Astrocyte (in vitro differentiated cells and primary cell): ENCODE measurements at regions not wholly inside any gene's neighbourhood (a gene's known extent, or its start where the extent isn't known, plus 50 kb on each side); places are given as distances from the start of the nearest gene placed in this dataset.

Source experiments
- DNase-seq: peaks from one replicate; pipeline ENCODE4 v3.0.0-alpha.2; 2010; ENCODE audit warnings: low read depth
- FAIRE-seq: peaks from 2 replicates; lab custom pipeline; 2011; peaks lifted over from hg19 to GRCh38; lab: Jason Lieb, UNC
- H2AFZ ChIP-seq: 2 replicates; pipeline ENCODE4 v1.6.0; 2012; ENCODE audit warnings: low read depth, low read length, inconsistent platforms
- H3K27ac ChIP-seq: 2 replicates; pipeline ENCODE4 v1.5.1; 2011; ENCODE audit warnings: low read depth, low read length, inconsistent platforms
- H3K27me3 ChIP-seq: 2 replicates; pipeline ENCODE4 v1.6.0; 2011; ENCODE audit warnings: low read length, inconsistent platforms; ENCODE audit not compliant: insufficient read depth
- H3K36me3 ChIP-seq: 2 replicates; pipeline ENCODE4 v1.5.1; 2011; ENCODE audit warnings: low read length, inconsistent platforms; ENCODE audit not compliant: insufficient read depth
- H3K4me1 ChIP-seq: 2 replicates; pipeline ENCODE4 v1.5.1; 2011; ENCODE audit warnings: low read length, inconsistent platforms; ENCODE audit not compliant: insufficient read depth
- H3K4me2 ChIP-seq: 2 replicates; pipeline ENCODE4 v1.6.0; 2012; ENCODE audit warnings: low read length, inconsistent platforms
- H3K4me3 ChIP-seq: 2 replicates; pipeline ENCODE4 v1.5.1; 2011; ENCODE audit warnings: low read depth, mild to moderate bottlenecking, low read length, inconsistent platforms; ENCODE audit not compliant: insufficient read depth
- H3K79me2 ChIP-seq: 2 replicates; pipeline ENCODE4 v1.6.0; 2012; ENCODE audit warnings: mild to moderate bottlenecking, low read length, inconsistent platforms; ENCODE audit not compliant: insufficient read depth
- H3K9ac ChIP-seq: 2 replicates; pipeline ENCODE4 v1.6.0; 2012; ENCODE audit warnings: mild to moderate bottlenecking, low read length, inconsistent platforms
- H3K9me3 ChIP-seq: 2 replicates; pipeline ENCODE4 v1.5.1; 2012; ENCODE audit warnings: low read depth, mild to moderate bottlenecking, low read length, inconsistent platforms; ENCODE audit not compliant: insufficient read depth
- H4K20me1 ChIP-seq: 2 replicates; pipeline ENCODE4 v1.6.0; 2012; ENCODE audit warnings: low read length, inconsistent platforms; ENCODE audit not compliant: insufficient read depth
- H3K27ac Mint-ChIP-seq: one replicate; pipeline ENCODE4 v1.8.0; 2021; ENCODE audit warnings: mild to moderate bottlenecking, mixed read lengths; ENCODE audit not compliant: unreplicated experiment
- H3K27me3 Mint-ChIP-seq: one replicate; pipeline ENCODE4 v1.8.0; 2021; ENCODE audit warnings: low read depth, mixed read lengths; ENCODE audit not compliant: unreplicated experiment
- H3K36me3 Mint-ChIP-seq: one replicate; pipeline ENCODE4 v1.8.0; 2021; ENCODE audit warnings: low read depth, mixed read lengths; ENCODE audit not compliant: unreplicated experiment
- H3K4me1 Mint-ChIP-seq: one replicate; pipeline ENCODE4 v1.8.0; 2021; ENCODE audit warnings: low read depth, mixed read lengths; ENCODE audit not compliant: unreplicated experiment
- H3K4me3 Mint-ChIP-seq: one replicate; pipeline ENCODE4 v1.8.0; 2021; ENCODE audit warnings: mild to moderate bottlenecking, moderate library complexity, mixed read lengths; ENCODE audit not compliant: unreplicated experiment
- H3K9me3 Mint-ChIP-seq: one replicate; pipeline ENCODE4 v1.8.0; 2021; ENCODE audit warnings: mild to moderate bottlenecking, mixed read lengths; ENCODE audit not compliant: unreplicated experiment
- EZH2 ChIP-seq: IDR thresholded peaks from 2 replicates; pipeline ENCODE4 v1.6.1; 2012; ENCODE audit warnings: mild to moderate bottlenecking, low read length, inconsistent platforms; ENCODE audit not compliant: insufficient read depth
- TF ChIP-seq, protein P1 (sequence below): IDR thresholded peaks from 2 replicates; pipeline ENCODE4 v1.5.1; 2011; ENCODE audit warnings: low read depth, mild to moderate bottlenecking, inconsistent platforms, low read length, moderate library complexity; ENCODE audit not compliant: insufficient read depth

DNA sequence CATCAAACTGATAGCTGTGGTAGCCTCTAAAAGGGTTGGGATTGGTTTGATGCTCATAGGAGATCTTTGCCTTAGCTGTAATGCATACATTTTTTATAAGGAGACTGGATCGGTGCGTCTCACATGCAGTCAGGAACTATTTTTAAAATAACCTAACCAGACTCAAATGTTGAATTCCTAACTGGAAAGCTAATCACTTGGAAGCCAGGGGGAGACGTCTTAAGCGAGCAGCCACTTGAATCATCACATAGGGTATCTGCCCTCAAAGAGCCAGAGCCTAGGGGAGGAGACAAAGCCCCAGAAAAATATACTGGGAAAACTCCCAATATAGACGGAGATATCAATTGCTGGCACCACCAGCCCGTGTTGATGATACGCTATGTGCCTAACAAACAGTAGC lies 61.7 kb upstream of the PUM1 start:
- Mint-ChIP-seq H3K9me3 (peaks cover 1% of the 10 kb centered on the region), H3K27ac (peak overlapping the region; percentile 56), H3K4me3 (no peak overlapping the region), H3K36me3 (no peaks in the 10 kb centered on the region), H3K27me3 (no peaks in the 10 kb centered on the region), H3K4me1 (peaks cover 7% of the 10 kb centered on the region)
- H3K36me3 ChIP-seq: no peaks in the 10 kb centered on the region
- H4K20me1 ChIP-seq: no peaks in the 10 kb centered on the region
- no peaks in the 10 kb centered on the region for H3K9me3 ChIP-seq
- no peak overlapping the region for H3K4me3 ChIP-seq
- peak overlapping the region; percentile 36 for H3K4me2 ChIP-seq
- no peak for TF ChIP-seq EZH2
- TF ChIP-seq, protein P1, sequence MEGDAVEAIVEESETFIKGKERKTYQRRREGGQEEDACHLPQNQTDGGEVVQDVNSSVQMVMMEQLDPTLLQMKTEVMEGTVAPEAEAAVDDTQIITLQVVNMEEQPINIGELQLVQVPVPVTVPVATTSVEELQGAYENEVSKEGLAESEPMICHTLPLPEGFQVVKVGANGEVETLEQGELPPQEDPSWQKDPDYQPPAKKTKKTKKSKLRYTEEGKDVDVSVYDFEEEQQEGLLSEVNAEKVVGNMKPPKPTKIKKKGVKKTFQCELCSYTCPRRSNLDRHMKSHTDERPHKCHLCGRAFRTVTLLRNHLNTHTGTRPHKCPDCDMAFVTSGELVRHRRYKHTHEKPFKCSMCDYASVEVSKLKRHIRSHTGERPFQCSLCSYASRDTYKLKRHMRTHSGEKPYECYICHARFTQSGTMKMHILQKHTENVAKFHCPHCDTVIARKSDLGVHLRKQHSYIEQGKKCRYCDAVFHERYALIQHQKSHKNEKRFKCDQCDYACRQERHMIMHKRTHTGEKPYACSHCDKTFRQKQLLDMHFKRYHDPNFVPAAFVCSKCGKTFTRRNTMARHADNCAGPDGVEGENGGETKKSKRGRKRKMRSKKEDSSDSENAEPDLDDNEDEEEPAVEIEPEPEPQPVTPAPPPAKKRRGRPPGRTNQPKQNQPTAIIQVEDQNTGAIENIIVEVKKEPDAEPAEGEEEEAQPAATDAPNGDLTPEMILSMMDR: no peak
- FAIRE-seq (no peak), DNase-seq (peak; percentile 85)
- peaks cover 6% of the 10 kb centered on the region for H3K4me1 ChIP-seq
- no peaks in the 10 kb centered on the region for H3K79me2 ChIP-seq
- H2AFZ ChIP-seq: no peak overlapping the region
- peak overlapping the region; percentile 11 for H3K27ac ChIP-seq
- H3K9ac ChIP-seq: peak overlapping the region; percentile 12
- no peaks in the 10 kb centered on the region for H3K27me3 ChIP-seq

- no peaks in the 10 kb centered on the region for H3K79me2 ChIP-seq
- H3K4me1 ChIP-seq: peaks cover 6% of the 10 kb centered on the region
- no peak overlapping the region for H3K4me3 ChIP-seq
- no peak for TF ChIP-seq EZH2
- TF ChIP-seq, protein P1: no peak
- no peak overlapping the region for H3K4me2 ChIP-seq
- Mint-ChIP-seq H3K9me3 (no peaks in the 10 kb centered on the region), H3K4me1 (peaks cover 13% of the 10 kb centered on the region), H3K27ac (no peak overlapping the region), H3K36me3 (no peaks in the 10 kb centered on the region), H3K27me3 (peaks cover 2% of the 10 kb centered on the region), H3K4me3 (no peak overlapping the region)
- DNase-seq: no peak
- H3K9me3 ChIP-seq: no peaks in the 10 kb centered on the region
- H4K20me1 ChIP-seq: no peaks in the 10 kb centered on the region
- peak overlapping the region; percentile 47 for H2AFZ ChIP-seq
- no peaks in the 10 kb centered on the region for H3K36me3 ChIP-seq
- H3K27ac ChIP-seq: no peak overlapping the region
- no peak overlapping the region for H3K9ac ChIP-seq
- FAIRE-seq: no peak
- no peaks in the 10 kb centered on the region for H3K27me3 ChIP-seq
Measured at GRCh38 chr1:31122741-31123140, 57.2 kb upstream of the PUM1 start.

DNA sequence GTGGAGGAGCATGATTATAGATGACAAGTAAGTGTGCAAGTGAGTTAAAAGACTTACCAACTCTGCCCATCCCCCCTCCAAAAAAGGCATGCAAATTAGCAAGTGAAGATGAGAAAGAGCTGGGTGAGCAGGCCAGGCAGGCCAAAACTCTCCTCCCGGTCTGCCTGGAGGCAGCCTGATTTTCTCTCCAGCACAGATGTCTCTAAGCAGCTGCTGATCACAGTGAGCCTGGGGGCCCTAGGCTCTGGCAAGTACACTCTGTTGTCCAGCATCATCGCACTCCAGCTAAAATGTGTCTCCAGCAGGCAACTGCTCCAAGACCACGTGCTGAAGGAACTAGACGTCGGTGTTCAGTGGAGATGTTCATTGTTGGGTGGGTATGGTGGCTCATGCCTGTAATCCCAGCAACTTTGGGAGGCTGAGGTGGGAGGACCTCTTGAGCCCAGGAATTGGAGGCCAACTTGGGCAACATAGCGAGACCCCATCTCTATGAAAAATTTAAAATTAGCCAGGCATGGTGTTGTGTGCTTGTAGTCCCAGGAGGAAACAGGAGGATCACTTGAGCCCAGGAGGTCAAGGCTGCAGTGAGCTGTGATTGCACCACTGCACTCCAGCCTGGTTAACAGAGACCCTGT lies 56.7 kb upstream of the PUM1 start:
- H3K36me3 ChIP-seq: no peaks in the 10 kb centered on the region
- no peak overlapping the region for H3K4me3 Mint-ChIP-seq
- no peaks in the 10 kb centered on the region for H3K9me3 Mint-ChIP-seq
- no peak overlapping the region for H3K4me3 ChIP-seq
- H3K4me2 ChIP-seq: no peak overlapping the region
- H2AFZ ChIP-seq: peak overlapping the region; percentile 11
- no peaks in the 10 kb centered on the region for H3K36me3 Mint-ChIP-seq
- H3K4me1 ChIP-seq: peaks cover 2% of the 10 kb centered on the region
- DNase-seq (no peak), FAIRE-seq (no peak)
- H3K27ac Mint-ChIP-seq: no peak overlapping the region
- no peaks in the 10 kb centered on the region for H4K20me1 ChIP-seq
- no peaks in the 10 kb centered on the region for H3K79me2 ChIP-seq
- H3K27me3 Mint-ChIP-seq: peaks cover 2% of the 10 kb centered on the region
- H3K27ac ChIP-seq: no peak overlapping the region
- no peaks in the 10 kb centered on the region for H3K27me3 ChIP-seq
- peaks cover 9% of the 10 kb centered on the region for H3K4me1 Mint-ChIP-seq
- TF ChIP-seq EZH2: no peak
- TF ChIP-seq, protein P1: no peak
- no peak overlapping the region for H3K9ac ChIP-seq
- no peaks in the 10 kb centered on the region for H3K9me3 ChIP-seq
